ENCODE measurements at regions not wholly inside any gene's neighbourhood (a gene's known extent, or its start where the extent isn't known, plus 50 kb on each side); places are given as distances from the start of the nearest gene placed in this dataset.

- H3K36me3 ChIP-seq (ENCODE audit: control insufficient read depth in 2 of 4, insufficient read depth in 4 of 4, low read length in 3 of 4), result no peaks in the 10 kb centered on the region
- H3K79me1 ChIP-seq (ENCODE audit: low read depth, low read length), result no peaks in the 10 kb centered on the region
- no peaks in the 10 kb centered on the region for H3K23me2 ChIP-seq (ENCODE audit: low read depth, low read length)
- H3K18ac ChIP-seq (ENCODE audit: extremely low read depth, low read length), result no peak overlapping the region
- no peaks in the 10 kb centered on the region for H3K27me3 ChIP-seq (replicated peaks in 1 of 4; ENCODE audit: control insufficient read depth in 3 of 4, extremely low read depth in 1 of 4, insufficient read depth in 3 of 4, low read length in 3 of 4)
- no peak overlapping the region for H2AK5ac ChIP-seq (ENCODE audit: low read depth, low read length)
- no peak overlapping the region for H4K5ac ChIP-seq (ENCODE audit: insufficient read length, low read depth, low read length)
- 75% methylated on average over 4 of the region's 4 CpGs; no CpG with 5 or more reads in 1 of the 2 experiments for WGBS, 2 experiments (ENCODE audit: extremely low coverage in 1 of 2, insufficient coverage in 1 of 2, insufficient read length in 1 of 2, insufficient replicate concordance in 2 of 2, low coverage in 1 of 2, low lambda C conversion rate in 2 of 2, missing lambda C conversion rate in 1 of 2)
- H3K79me2 ChIP-seq (ENCODE audit: control insufficient read depth in 1 of 2, insufficient read depth in 2 of 2, low read length in 2 of 2), result no peaks in the 10 kb centered on the region
- H4K8ac ChIP-seq (ENCODE audit: extremely low read depth, insufficient read depth, low read length), result no peak overlapping the region
- no peak for FAIRE-seq
- no peak overlapping the region for H2BK120ac ChIP-seq (replicated peaks; ENCODE audit: low read depth, low read length)
- ChIA-PET POLR2A (ENCODE audit: partially characterized antibody) (no interaction called here), CTCF (ENCODE audit: partially characterized antibody) (interaction anchor here (0.7 kb wide), 1 partner anchor 980 kb away, joined by 3 read pairs; no protein-coding TSS in a partner anchor)
- H3K4me2 ChIP-seq (ENCODE audit: insufficient read depth in 1 of 2, low read depth in 2 of 2, low read length in 2 of 2), result no peak overlapping the region
- H3K4me3 ChIP-seq (ENCODE audit: extremely low read depth in 1 of 4, insufficient read depth in 2 of 4, low read depth in 3 of 4, low read length in 4 of 4), result no peak overlapping the region
- TF ChIP-seq YY1 (IDR thresholded peaks at IDR 0.05; ENCODE audit: low read depth, low read length) (no peak), KDM1A (IDR thresholded peaks at IDR 0.05; ENCODE audit: borderline replicate concordance, low read length) (no peak), BRCA1 (IDR thresholded peaks at IDR 0.05; ENCODE audit: low read depth, low read length) (no peak), SP2 (IDR thresholded peaks at IDR 0.05; ENCODE audit: low read length) (no peak), TEAD4 (IDR thresholded peaks at IDR 0.05; ENCODE audit: low read depth, low read length) (no peak), GABPA (IDR thresholded peaks at IDR 0.05; ENCODE audit: borderline replicate concordance, insufficient read depth, low read length) (no peak), HDAC2 (IDR thresholded peaks at IDR 0.05; ENCODE audit: borderline replicate concordance in 1 of 2, low read depth in 2 of 2, low read length in 2 of 2) (no peak), JUN (IDR thresholded peaks at IDR 0.05; ENCODE audit: low read depth, low read length) (no peak), RFX5 (IDR thresholded peaks at IDR 0.05; ENCODE audit: borderline replicate concordance, low read depth, low read length) (no peak), ASH2L (IDR thresholded peaks at IDR 0.05; ENCODE audit: low read length) (no peak), EP300 (IDR thresholded peaks at IDR 0.05; ENCODE audit: borderline replicate concordance in 1 of 2, low read depth in 2 of 2, low read length in 2 of 2) (no peak)
- H2BK12ac ChIP-seq (ENCODE audit: low read depth, low read length), result no peak overlapping the region
- no peak overlapping the region for H4K91ac ChIP-seq (replicated peaks; ENCODE audit: insufficient read length, low read length)
- no peak overlapping the region for H2BK15ac ChIP-seq (ENCODE audit: low read length)
- no peaks in the 10 kb centered on the region for H3K9me3 ChIP-seq (ENCODE audit: insufficient read depth in 2 of 2, low read depth in 1 of 2, low read length in 1 of 2)
- no peak overlapping the region for H2BK20ac ChIP-seq (ENCODE audit: low read length)
- H4K20me1 ChIP-seq (replicated peaks in 1 of 2; ENCODE audit: control insufficient read depth in 1 of 2, insufficient read depth in 2 of 2, low read length in 2 of 2), result no peaks in the 10 kb centered on the region
- no peak overlapping the region for H3K9ac ChIP-seq (replicated peaks in 1 of 4; ENCODE audit: extremely low read depth in 1 of 4, low read depth in 3 of 4, low read length in 3 of 4)
- no peak overlapping the region for H3K23ac ChIP-seq (ENCODE audit: insufficient read length)
- no peak overlapping the region for H2AFZ ChIP-seq (ENCODE audit: low read length)
- no peaks in the 10 kb centered on the region for H3K4me1 ChIP-seq (replicated peaks in 1 of 4; ENCODE audit: control insufficient read depth in 3 of 4, insufficient read depth in 4 of 4, low read length in 3 of 4)
- no peak overlapping the region for H2BK5ac ChIP-seq (ENCODE audit: low read depth, low read length)
- DNase-seq (ENCODE audit: low read depth in 1 of 2, low spot score in 2 of 2), result no peak
- no peak overlapping the region for H3K4ac ChIP-seq (replicated peaks; ENCODE audit: insufficient read length, low read depth, low read length)
- H3K27ac ChIP-seq (ENCODE audit: low read depth, low read length), result no peak overlapping the region
- no peak overlapping the region for H3K14ac ChIP-seq (ENCODE audit: insufficient read length)
- H3K56ac ChIP-seq (replicated peaks; ENCODE audit: insufficient read length, low read depth, low read length), result no peak overlapping the region
Measured at GRCh38 chr4:31283679-31284078, 563.5 kb downstream of the PCDH7 start.
